ENCODE measurements at regions not wholly inside any gene's neighbourhood (a gene's known extent, or its start where the extent isn't known, plus 50 kb on each side); places are given as distances from the start of the nearest gene placed in this dataset.
A peak's percentile ranks its signal among the peaks of the same experiment; 100 is the strongest.

DNA sequence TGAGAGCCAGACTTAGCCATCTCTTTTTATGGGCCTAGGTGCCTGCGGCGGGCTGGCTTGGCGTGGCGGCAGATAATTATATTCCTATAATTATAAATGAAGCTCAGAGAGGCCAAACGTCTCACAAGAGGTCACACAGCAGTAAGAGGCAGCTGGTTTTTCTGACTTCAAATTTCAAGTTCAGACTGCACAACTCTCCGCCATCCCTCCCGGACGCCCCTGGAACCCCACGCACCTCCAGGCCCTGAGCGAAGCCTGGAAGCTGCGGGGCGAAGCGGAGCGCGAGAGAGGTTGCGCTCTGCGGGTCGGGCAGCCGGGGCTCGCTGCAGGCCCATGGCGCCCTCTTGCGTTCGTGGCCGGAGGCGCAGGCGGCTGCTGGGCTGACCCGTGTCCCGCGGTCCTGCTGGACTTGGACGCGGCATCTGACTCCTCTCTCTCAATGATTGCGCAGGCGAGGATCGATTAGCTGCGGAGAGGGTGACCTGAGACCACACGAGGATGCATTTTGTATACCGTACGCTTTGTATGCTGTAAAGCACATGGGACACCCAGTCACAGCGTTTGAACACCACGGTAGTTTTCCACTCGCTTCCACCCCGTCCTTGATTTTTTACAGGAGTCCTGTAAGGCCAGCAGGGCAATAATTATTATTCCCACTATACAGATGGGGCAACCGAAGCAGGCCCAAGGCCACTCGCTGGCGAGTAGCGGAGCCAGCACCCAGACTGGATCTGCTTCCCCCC, 272.7 kb downstream of the FOXD2 start:
- DNase-seq = peak; percentile 84
- H3K27me3 ChIP-seq = peaks cover 31 to 89% (median 40%) of the 10 kb centered on the region in 3 donors
- H3K36me3 ChIP-seq = no peaks in the 10 kb centered on the region
- intact Hi-C loops (cut with DNase I) = loop anchor here (1.0 to 5.0 kb wide), 4 partner anchors 178 to 532 kb away; partner anchors contain the start of gene PDZK1IP1
- TF ChIP-seq EP300 (IDR thresholded peaks at IDR 0.05) = no peak
- TF ChIP-seq, protein P1, sequence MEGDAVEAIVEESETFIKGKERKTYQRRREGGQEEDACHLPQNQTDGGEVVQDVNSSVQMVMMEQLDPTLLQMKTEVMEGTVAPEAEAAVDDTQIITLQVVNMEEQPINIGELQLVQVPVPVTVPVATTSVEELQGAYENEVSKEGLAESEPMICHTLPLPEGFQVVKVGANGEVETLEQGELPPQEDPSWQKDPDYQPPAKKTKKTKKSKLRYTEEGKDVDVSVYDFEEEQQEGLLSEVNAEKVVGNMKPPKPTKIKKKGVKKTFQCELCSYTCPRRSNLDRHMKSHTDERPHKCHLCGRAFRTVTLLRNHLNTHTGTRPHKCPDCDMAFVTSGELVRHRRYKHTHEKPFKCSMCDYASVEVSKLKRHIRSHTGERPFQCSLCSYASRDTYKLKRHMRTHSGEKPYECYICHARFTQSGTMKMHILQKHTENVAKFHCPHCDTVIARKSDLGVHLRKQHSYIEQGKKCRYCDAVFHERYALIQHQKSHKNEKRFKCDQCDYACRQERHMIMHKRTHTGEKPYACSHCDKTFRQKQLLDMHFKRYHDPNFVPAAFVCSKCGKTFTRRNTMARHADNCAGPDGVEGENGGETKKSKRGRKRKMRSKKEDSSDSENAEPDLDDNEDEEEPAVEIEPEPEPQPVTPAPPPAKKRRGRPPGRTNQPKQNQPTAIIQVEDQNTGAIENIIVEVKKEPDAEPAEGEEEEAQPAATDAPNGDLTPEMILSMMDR (IDR thresholded peaks at IDR 0.05) = peak; percentile 80 to 100 (median 91)
- H3K9me3 ChIP-seq = no peaks in the 10 kb centered on the region
- H3K27ac ChIP-seq = no peak overlapping the region
- whole genome bisulfite sequencing, 2 donors = 3 to 5% methylated on average over 46 of the region's 46 CpGs
- peak overlapping the region in 3 of 4 donors; percentile 36 to 47 (median 45) for H3K4me3 ChIP-seq
- H3K4me1 ChIP-seq = peaks cover 0 to 28% (median 26%) of the 10 kb centered on the region in 4 donors

All from sigmoid colon (tissue), 6 donors.